ENCODE measurements at regions not wholly inside any gene's neighbourhood (a gene's known extent, or its start where the extent isn't known, plus 50 kb on each side); places are given as distances from the start of the nearest gene placed in this dataset.
A peak's percentile ranks its signal among the peaks of the same experiment; 100 is the strongest.
"Not testable (repeated sequence)": the region's sequence is repeated elsewhere in the genome, so short reads cannot be mapped to it uniquely, and the experiment has no call there.

- Histone ChIP-seq H3K27me3 (ENCODE audit: control insufficient read depth, insufficient read depth, low read length) (no peaks in the 10 kb centered on the region), H3K4me3 (ENCODE audit: low read depth, low read length) (no peak overlapping the region), H3K36me3 (ENCODE audit: control insufficient read depth, insufficient read depth, low read length) (no peaks in the 10 kb centered on the region)
- no peak for TF ChIP-seq CTCF (IDR thresholded peaks at IDR 0.05; ENCODE audit: insufficient read depth, low read length, poor library complexity, severe bottlenecking)
- DNase-seq (ENCODE audit: low read depth): no peak
These were observed 177.5 kb downstream of the MTCL1 start for GRCh38 chr18:8882632-8883408.

- Histone ChIP-seq H3K4me3 (ENCODE audit: low read depth, low read length) (no peak overlapping the region), H3K27me3 (ENCODE audit: control insufficient read depth, insufficient read depth, low read length) (no peaks in the 10 kb centered on the region), H3K36me3 (ENCODE audit: control insufficient read depth, insufficient read depth, low read length) (no peaks in the 10 kb centered on the region)
- TF ChIP-seq CTCF (IDR thresholded peaks at IDR 0.05; ENCODE audit: insufficient read depth, low read length, poor library complexity, severe bottlenecking): no peak
- DNase-seq (ENCODE audit: low read depth): no peak
These were observed 178.0 kb downstream of the MTCL1 start for GRCh38 chr18:8883409-8883668.

- DNase-seq (ENCODE audit: low read depth); H3K36me3 ChIP-seq (ENCODE audit: control insufficient read depth, insufficient read depth, low read length); H3K27me3 ChIP-seq (ENCODE audit: control insufficient read depth, insufficient read depth, low read length); H3K4me3 ChIP-seq (ENCODE audit: low read depth, low read length): not testable (repeated sequence)
These were observed 182.5 kb downstream of the MTCL1 start for GRCh38 chr18:8887877-8888276.

GRCh38 chr18:8889489-8889888 is 184.1 kb downstream of the MTCL1 start:
- TF ChIP-seq CTCF (IDR thresholded peaks at IDR 0.05; ENCODE audit: insufficient read depth, low read length, poor library complexity, severe bottlenecking): no peak
- DNase-seq (ENCODE audit: low read depth): no peak
- Histone ChIP-seq H3K27me3 (ENCODE audit: control insufficient read depth, insufficient read depth, low read length) (no peaks in the 10 kb centered on the region), H3K36me3 (ENCODE audit: control insufficient read depth, insufficient read depth, low read length) (no peaks in the 10 kb centered on the region), H3K4me3 (ENCODE audit: low read depth, low read length) (no peak overlapping the region)

- not testable (repeated sequence) for H3K27me3 ChIP-seq (ENCODE audit: control insufficient read depth, insufficient read depth, low read length); H3K36me3 ChIP-seq (ENCODE audit: control insufficient read depth, insufficient read depth, low read length); H3K4me3 ChIP-seq (ENCODE audit: low read depth, low read length); DNase-seq (ENCODE audit: low read depth)
These were observed 185.1 kb downstream of the MTCL1 start for GRCh38 chr18:8890503-8890902.

GRCh38 chr18:8890957-8891464 is 185.7 kb downstream of the MTCL1 start:
- DNase-seq (ENCODE audit: low read depth): peak; percentile 97
- Histone ChIP-seq H3K27me3 (ENCODE audit: control insufficient read depth, insufficient read depth, low read length) (no peaks in the 10 kb centered on the region), H3K4me3 (ENCODE audit: low read depth, low read length) (no peak overlapping the region), H3K36me3 (ENCODE audit: control insufficient read depth, insufficient read depth, low read length) (no peaks in the 10 kb centered on the region)
- TF ChIP-seq CTCF (IDR thresholded peaks at IDR 0.05; ENCODE audit: insufficient read depth, low read length, poor library complexity, severe bottlenecking): no peak

GRCh38 chr18:8893221-8893620 is 187.9 kb downstream of the MTCL1 start:
- DNase-seq (ENCODE audit: low read depth): no peak
- Histone ChIP-seq H3K27me3 (ENCODE audit: control insufficient read depth, insufficient read depth, low read length) (no peaks in the 10 kb centered on the region), H3K4me3 (ENCODE audit: low read depth, low read length) (no peak overlapping the region), H3K36me3 (ENCODE audit: control insufficient read depth, insufficient read depth, low read length) (no peaks in the 10 kb centered on the region)
- no peak for TF ChIP-seq CTCF (IDR thresholded peaks at IDR 0.05; ENCODE audit: insufficient read depth, low read length, poor library complexity, severe bottlenecking)

Data from kidney epithelial cell (primary cell).